Small intestine (tissue), 7 donors: ENCODE measurements at regions not wholly inside any gene's neighbourhood (a gene's known extent, or its start where the extent isn't known, plus 50 kb on each side); places are given as distances from the start of the nearest gene placed in this dataset.
"Not testable (repeated sequence)": the region's sequence is repeated elsewhere in the genome, so short reads cannot be mapped to it uniquely, and the experiment has no call there.

Experiments
- DNase-seq, 2 donors: peaks; one replicate each; pipeline versions ENCODE4 v3.0.0 to v3.0.0-alpha.2; 2013
- FAIRE-seq: peaks from 2 replicates; lab custom pipeline; 2012; peaks lifted over from hg19 to GRCh38; lab: Jason Lieb, UNC
- H3K27ac ChIP-seq, 3 donors: one replicate each; pipeline ENCODE4 v1.5.1; 2013; ENCODE audit warnings: low read length in 2 of 3, mild to moderate bottlenecking in 2 of 3, control low read depth in 1 of 3, inconsistent platforms in 1 of 3, low read depth in 1 of 3, moderate library complexity in 1 of 3
- H3K27me3 ChIP-seq, 3 donors: one replicate each; pipeline ENCODE4 v1.6.1; 2013; ENCODE audit warnings: low read length in 3 of 3, inconsistent platforms in 1 of 3; ENCODE audit not compliant: control insufficient read depth in 3 of 3, insufficient read depth in 3 of 3
- H3K36me3 ChIP-seq, 3 donors: one replicate each; pipeline ENCODE4 v1.6.1; 2013; ENCODE audit warnings: low read length in 3 of 3, inconsistent platforms in 1 of 3, low read depth in 1 of 3, mild to moderate bottlenecking in 1 of 3, moderate library complexity in 1 of 3; ENCODE audit not compliant: control insufficient read depth in 3 of 3, insufficient read depth in 2 of 3
- H3K4me1 ChIP-seq, 3 donors: one replicate each; pipeline ENCODE4 v1.6.1; 2013; ENCODE audit warnings: low read length in 2 of 3, inconsistent platforms in 1 of 3, low read depth in 1 of 3, mild to moderate bottlenecking in 1 of 3, moderate library complexity in 1 of 3; ENCODE audit not compliant: control insufficient read depth in 3 of 3, insufficient read depth in 2 of 3
- H3K4me3 ChIP-seq, 3 donors: one replicate each; pipeline ENCODE4 v1.5.1; 2013; ENCODE audit warnings: low read length in 3 of 3, control low read depth in 1 of 3, inconsistent platforms in 1 of 3, low read depth in 1 of 3, mild to moderate bottlenecking in 1 of 3, moderate library complexity in 1 of 3
- H3K9me3 ChIP-seq, 2 donors: one replicate each; pipeline ENCODE4 v1.6.1; 2013; ENCODE audit warnings: low read depth in 1 of 2, low read length in 1 of 2; ENCODE audit not compliant: control insufficient read depth in 2 of 2, insufficient read depth in 1 of 2
- WGBS, 3 donors: extraction: QIAGEN DNeasy Blood & Tissue Kit; methylation state at CpG; one replicate each; pipeline ENCODE4 v1.1.7; 2013; 5-methylcytosine and 5-hydroxymethylcytosine counted together
- donor health status: healthy with polysubstance abuse.
- donor health status: control.
- donor health status: control.
- donor health status: Bipolar disorder and iron deficiency.
- donor health status: healthy.

GRCh38 chr18:72986103-72986502, 118.3 kb upstream of the NETO1 start:
- Histone ChIP-seq H3K36me3 (no peaks in the 10 kb centered on the region), H3K9me3 (peaks cover 0 to 2% of the 10 kb centered on the region in 2 donors), H3K4me1 (no peaks in the 10 kb centered on the region), H3K27me3 (no peaks in the 10 kb centered on the region), H3K27ac (no peak overlapping the region), H3K4me3 (no peak overlapping the region)
- WGBS, 3 donors = 83 to 86% (median 83%) methylated on average over 1 of the region's 1 CpG
- FAIRE-seq = no peak
- no peak for DNase-seq

DNA sequence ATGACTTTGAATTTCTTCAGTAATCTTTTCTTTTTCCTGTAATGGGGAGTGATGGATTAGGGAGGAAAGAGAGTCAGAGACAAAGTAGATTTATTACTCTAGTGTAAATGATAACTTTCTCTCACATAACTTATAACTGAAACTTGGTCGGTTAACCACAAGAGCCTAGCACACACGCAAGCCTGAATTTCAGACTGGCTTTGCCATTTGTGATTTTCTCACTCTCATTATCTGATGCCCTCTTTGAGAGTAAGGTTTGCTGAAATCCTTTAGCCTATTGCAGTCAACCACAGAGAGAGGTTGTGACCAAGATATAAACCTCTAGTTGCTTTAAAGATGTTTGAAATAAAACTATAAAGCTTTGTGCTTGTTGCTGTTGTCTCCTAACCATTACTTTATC, 117.9 kb upstream of the NETO1 start:
- H3K36me3 ChIP-seq = no peaks in the 10 kb centered on the region
- no peak overlapping the region for H3K4me3 ChIP-seq
- FAIRE-seq (no peak), DNase-seq (no peak)
- H3K27ac ChIP-seq = no peak overlapping the region
- no peaks in the 10 kb centered on the region for H3K4me1 ChIP-seq
- WGBS, 3 donors = 26 to 68% (median 60%) methylated on average over 2 of the region's 2 CpGs
- H3K9me3 ChIP-seq = peaks cover 0 to 2% of the 10 kb centered on the region in 2 donors
- no peaks in the 10 kb centered on the region for H3K27me3 ChIP-seq

- FAIRE-seq = no peak
- Histone ChIP-seq H3K27ac (no peak overlapping the region), H3K27me3 (no peaks in the 10 kb centered on the region), H3K4me1 (no peaks in the 10 kb centered on the region), H3K4me3 (no peak overlapping the region), H3K36me3 (no peaks in the 10 kb centered on the region), H3K9me3 (peaks cover 0 to 2% of the 10 kb centered on the region in 2 donors)
- DNase-seq = no peak
- WGBS, 3 donors = 76 to 77% (median 76%) methylated on average over 2 of the region's 2 CpGs
These were observed 116.5 kb upstream of the NETO1 start for GRCh38 chr18:72984290-72984689.

DNA sequence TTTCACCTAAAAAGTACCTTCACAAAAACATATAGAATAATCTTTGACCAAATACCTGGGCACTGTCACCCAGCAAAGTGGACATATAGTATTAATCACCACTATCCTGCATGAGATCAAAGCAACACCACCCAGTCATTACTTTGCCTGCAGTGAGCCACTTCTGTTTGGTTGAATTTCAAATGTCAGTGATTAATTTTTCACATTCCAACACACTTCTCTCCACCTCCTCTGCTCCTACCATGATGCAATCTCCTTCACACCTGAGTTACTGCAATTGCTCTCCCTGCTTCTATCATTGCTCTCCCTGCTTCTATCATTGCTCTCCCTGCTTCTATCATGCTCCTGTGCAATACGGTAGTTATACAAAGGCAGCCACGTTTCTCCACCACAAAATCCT, 106.1 kb upstream of the NETO1 start:
- WGBS, 3 donors = 73 to 83% (median 73%) methylated on average over 2 of the region's 2 CpGs

DNA sequence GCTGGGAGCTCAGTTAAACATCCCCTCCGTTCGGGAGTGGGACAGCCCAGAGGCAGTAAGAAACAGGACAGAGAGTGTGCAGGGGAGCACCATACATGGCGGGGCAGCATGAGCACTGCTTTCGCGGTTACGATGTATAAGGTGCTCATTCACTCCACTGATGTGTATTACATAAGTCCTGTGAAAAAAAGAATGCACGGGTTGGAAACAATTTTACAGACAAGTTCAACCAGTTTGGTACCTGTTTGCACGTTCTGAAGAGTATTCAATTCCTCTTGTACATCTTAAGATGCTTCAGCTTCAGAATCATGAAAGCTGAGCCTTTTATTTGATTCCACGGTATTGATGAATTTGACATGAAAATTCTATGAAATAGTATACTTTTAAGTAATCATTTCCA, 97.8 kb upstream of the NETO1 start:
- Histone ChIP-seq H3K27ac (no peak overlapping the region), H3K9me3 (peaks cover 0 to 14% of the 10 kb centered on the region in 2 donors), H3K4me1 (no peaks in the 10 kb centered on the region), H3K27me3 (no peaks in the 10 kb centered on the region), H3K4me3 (no peak overlapping the region), H3K36me3 (no peaks in the 10 kb centered on the region)
- WGBS, 3 donors = 73 to 85% (median 77%) methylated on average over 9 of the region's 9 CpGs
- FAIRE-seq = no peak
- no peak for DNase-seq

More for the DNA sequence above, 106.1 kb upstream of the NETO1 start:
- no peak for DNase-seq
- H3K27ac ChIP-seq = no peak overlapping the region
- no peak overlapping the region for H3K4me3 ChIP-seq
- no peaks in the 10 kb centered on the region for H3K4me1 ChIP-seq
- peaks cover 0 to 6% of the 10 kb centered on the region in 2 donors for H3K9me3 ChIP-seq
- H3K36me3 ChIP-seq = no peaks in the 10 kb centered on the region
- FAIRE-seq = no peak
- no peaks in the 10 kb centered on the region for H3K27me3 ChIP-seq

GRCh38 chr18:72958195-72958594, 90.4 kb upstream of the NETO1 start:
- H3K4me3 ChIP-seq, H3K4me1 ChIP-seq, H3K36me3 ChIP-seq, H3K27me3 ChIP-seq, H3K27ac ChIP-seq, DNase-seq, FAIRE-seq: not testable (repeated sequence)
- peaks cover 0 to 21% of the 10 kb centered on the region in 2 donors for H3K9me3 ChIP-seq

DNA sequence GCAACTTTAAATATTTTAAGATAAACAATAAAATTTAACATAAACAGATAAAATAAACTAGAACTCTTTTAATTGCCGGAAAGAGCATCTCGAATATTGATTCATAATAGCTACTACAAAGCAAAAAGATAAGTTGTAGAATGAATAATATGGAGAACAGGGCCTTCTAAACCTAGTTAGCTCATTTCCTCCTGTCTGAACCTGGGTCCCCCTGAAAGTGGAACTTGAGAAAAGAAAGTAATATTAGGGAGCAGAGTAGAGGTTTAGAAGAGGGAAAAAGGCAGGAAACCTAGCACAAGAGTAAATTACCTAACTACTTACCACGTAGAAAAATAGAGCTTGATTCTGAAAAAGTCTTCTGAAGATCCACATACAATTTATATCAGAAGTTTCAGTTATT, 80.7 kb upstream of the NETO1 start:
- no peak overlapping the region for H3K4me3 ChIP-seq
- 38 to 68% (median 38%) methylated on average over 3 of the region's 3 CpGs for WGBS, 3 donors

DNA sequence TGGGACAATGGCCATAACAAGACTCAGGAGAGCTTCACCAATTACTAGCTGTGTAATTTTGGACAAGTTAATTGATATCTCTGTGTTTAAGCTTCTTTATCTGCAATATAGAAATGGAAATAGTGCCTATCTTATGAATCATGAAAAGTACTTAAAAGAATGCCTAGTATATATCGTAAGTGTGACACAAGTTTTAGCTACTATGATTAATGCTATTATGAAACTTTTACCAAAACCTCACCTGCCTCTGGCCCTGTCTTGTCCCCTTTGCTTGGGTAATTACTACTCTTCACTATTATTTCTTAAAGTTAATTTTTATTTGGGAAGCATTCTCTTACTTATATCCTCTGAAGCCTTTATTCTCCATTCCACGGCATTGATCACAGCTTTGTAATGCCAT, 75.0 kb upstream of the NETO1 start:
- no peaks in the 10 kb centered on the region for H3K27me3 ChIP-seq
- no peaks in the 10 kb centered on the region for H3K36me3 ChIP-seq
- no peaks in the 10 kb centered on the region for H3K4me1 ChIP-seq
- no peak overlapping the region for H3K27ac ChIP-seq
- no peaks in the 10 kb centered on the region for H3K9me3 ChIP-seq
- no peak overlapping the region for H3K4me3 ChIP-seq
- 84 to 89% (median 84%) methylated on average over 2 of the region's 2 CpGs for WGBS, 3 donors
- DNase-seq (no peak), FAIRE-seq (no peak)

More for the DNA sequence above, 80.7 kb upstream of the NETO1 start:
- Histone ChIP-seq H3K27ac (no peak overlapping the region), H3K9me3 (no peaks in the 10 kb centered on the region), H3K27me3 (no peaks in the 10 kb centered on the region), H3K36me3 (no peaks in the 10 kb centered on the region), H3K4me1 (no peaks in the 10 kb centered on the region)
- FAIRE-seq (no peak), DNase-seq (no peak)

DNA sequence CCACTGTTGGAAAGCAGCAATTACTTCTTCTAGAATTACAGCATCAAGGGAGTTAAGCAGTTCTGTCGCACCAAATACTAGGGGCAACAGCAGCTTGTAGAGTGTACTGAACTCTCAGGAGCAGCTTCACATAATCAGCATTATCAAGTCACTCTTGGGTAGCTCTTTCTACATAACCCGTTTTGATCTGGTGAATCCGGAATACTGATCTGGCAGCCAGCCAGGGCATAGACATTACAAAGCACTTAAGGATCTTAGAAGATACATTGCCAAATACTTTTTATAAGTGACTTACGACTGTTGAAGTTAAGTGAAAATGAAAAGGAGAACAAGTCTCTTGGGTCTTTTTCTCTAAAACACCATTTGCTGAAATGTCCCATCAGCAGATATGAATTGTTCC, 73.2 kb upstream of the NETO1 start:
- Histone ChIP-seq H3K4me3 (no peak overlapping the region), H3K27ac (no peak overlapping the region), H3K27me3 (no peaks in the 10 kb centered on the region), H3K36me3 (no peaks in the 10 kb centered on the region), H3K9me3 (no peaks in the 10 kb centered on the region), H3K4me1 (no peaks in the 10 kb centered on the region)
- no peak for FAIRE-seq
- no peak for DNase-seq
- WGBS, 3 donors = 62 to 70% (median 64%) methylated on average over 4 of the region's 4 CpGs
